ENCODE measurements at regions not wholly inside any gene's neighbourhood (a gene's known extent, or its start where the extent isn't known, plus 50 kb on each side); places are given as distances from the start of the nearest gene placed in this dataset.

DNA sequence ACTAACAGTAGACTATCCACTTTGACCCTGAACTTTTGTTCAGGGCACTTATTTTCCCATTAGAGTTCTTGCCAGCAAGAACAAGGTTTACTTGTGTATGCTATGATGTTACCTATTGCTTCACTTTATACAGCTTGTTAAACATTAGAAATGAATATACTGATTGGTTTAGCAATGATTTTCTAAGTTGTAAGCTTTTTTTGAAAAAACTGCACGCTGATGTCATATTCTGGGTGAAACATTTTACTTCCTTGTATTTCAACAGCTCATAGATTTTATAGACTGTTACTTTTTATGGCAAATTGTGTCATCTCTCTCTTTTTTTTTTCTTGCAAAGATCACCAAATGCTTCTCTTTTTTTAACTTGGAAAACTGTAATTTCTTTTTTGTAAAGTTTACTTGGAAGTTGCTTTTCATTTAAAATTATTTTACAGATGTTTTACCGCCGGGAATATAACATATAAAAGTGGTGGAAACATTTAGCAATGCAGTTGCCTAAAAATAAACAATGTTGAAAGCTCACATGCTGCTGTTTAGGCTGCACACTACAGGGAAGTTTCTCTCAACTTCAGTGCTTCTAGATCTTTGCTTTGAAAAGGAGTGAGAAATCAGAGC is 215.3 kb upstream of the NFIA start:
- TF ChIP-seq, protein P1, sequence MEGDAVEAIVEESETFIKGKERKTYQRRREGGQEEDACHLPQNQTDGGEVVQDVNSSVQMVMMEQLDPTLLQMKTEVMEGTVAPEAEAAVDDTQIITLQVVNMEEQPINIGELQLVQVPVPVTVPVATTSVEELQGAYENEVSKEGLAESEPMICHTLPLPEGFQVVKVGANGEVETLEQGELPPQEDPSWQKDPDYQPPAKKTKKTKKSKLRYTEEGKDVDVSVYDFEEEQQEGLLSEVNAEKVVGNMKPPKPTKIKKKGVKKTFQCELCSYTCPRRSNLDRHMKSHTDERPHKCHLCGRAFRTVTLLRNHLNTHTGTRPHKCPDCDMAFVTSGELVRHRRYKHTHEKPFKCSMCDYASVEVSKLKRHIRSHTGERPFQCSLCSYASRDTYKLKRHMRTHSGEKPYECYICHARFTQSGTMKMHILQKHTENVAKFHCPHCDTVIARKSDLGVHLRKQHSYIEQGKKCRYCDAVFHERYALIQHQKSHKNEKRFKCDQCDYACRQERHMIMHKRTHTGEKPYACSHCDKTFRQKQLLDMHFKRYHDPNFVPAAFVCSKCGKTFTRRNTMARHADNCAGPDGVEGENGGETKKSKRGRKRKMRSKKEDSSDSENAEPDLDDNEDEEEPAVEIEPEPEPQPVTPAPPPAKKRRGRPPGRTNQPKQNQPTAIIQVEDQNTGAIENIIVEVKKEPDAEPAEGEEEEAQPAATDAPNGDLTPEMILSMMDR (IDR thresholded peaks at IDR 0.05; ENCODE audit: low read depth, low read length): no peak
- no peak for TF ChIP-seq EZH2phosphoT487 (IDR thresholded peaks at IDR 0.05; ENCODE audit: low read depth)

Measured in OCI-LY3 (cell line).